IPS-18a (cell line): ENCODE measurements at regions not wholly inside any gene's neighbourhood (a gene's known extent, or its start where the extent isn't known, plus 50 kb on each side); places are given as distances from the start of the nearest gene placed in this dataset.

Experiments
- H3K27ac ChIP-seq: one replicate; pipeline ENCODE4 v1.5.1; 2013; ENCODE audit warnings: low read length
- H3K27me3 ChIP-seq: one replicate; pipeline ENCODE4 v1.6.1; 2013; ENCODE audit warnings: mild to moderate bottlenecking, low read length; ENCODE audit not compliant: control insufficient read depth, insufficient read depth
- H3K36me3 ChIP-seq: one replicate; pipeline ENCODE4 v1.6.1; 2013; ENCODE audit warnings: low read depth, low read length; ENCODE audit not compliant: control insufficient read depth
- H3K4me1 ChIP-seq: one replicate; pipeline ENCODE4 v1.6.1; 2013; ENCODE audit warnings: low read depth, low read length; ENCODE audit not compliant: control insufficient read depth
- H3K4me3 ChIP-seq: one replicate; pipeline ENCODE4 v1.5.1; 2013; ENCODE audit warnings: low read length
- H3K9ac ChIP-seq: one replicate; pipeline ENCODE4 v1.6.1; 2013; ENCODE audit warnings: mild to moderate bottlenecking, low read length, moderate library complexity
- H3K9me3 ChIP-seq: one replicate; pipeline ENCODE4 v1.6.1; 2013; ENCODE audit warnings: low read depth, low read length; ENCODE audit not compliant: control insufficient read depth

DNA sequence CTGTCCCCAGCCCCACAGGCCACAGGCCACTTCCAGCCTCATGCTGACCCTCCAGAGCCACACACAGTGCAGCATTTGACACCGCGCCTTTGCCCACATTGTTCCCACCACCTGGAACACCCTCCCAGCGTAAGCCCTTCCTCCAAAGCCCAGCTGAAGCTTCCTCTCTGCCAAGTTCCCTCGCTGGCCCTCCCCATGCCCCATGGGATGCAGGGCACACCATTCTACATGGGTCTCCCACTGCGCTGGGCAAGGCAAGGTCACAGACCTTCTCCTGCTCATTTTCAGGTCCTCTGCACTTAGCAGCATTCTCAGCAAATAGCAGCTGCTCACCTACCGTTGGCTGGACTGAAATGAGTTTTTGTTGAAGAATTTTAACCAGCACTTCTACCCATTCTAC lies 455.5 kb downstream of the EIPR1 start:
- no peaks in the 10 kb centered on the region for H3K4me1 ChIP-seq
- H3K9ac ChIP-seq, result no peak overlapping the region
- H3K4me3 ChIP-seq, result no peak overlapping the region
- no peaks in the 10 kb centered on the region for H3K9me3 ChIP-seq
- H3K36me3 ChIP-seq, result no peaks in the 10 kb centered on the region
- H3K27me3 ChIP-seq, result no peaks in the 10 kb centered on the region
- H3K27ac ChIP-seq, result no peak overlapping the region

- Histone ChIP-seq H3K4me1 (no peaks in the 10 kb centered on the region), H3K9ac (no peak overlapping the region), H3K36me3 (no peaks in the 10 kb centered on the region), H3K9me3 (no peaks in the 10 kb centered on the region), H3K27me3 (no peaks in the 10 kb centered on the region), H3K4me3 (no peak overlapping the region), H3K27ac (no peak overlapping the region)
Observed at GRCh38 chr2:2921011-2921720, 456.5 kb downstream of the EIPR1 start.

GRCh38 chr2:2919574-2920365 lies 457.8 kb downstream of the EIPR1 start:
- Histone ChIP-seq H3K4me1 (no peaks in the 10 kb centered on the region), H3K36me3 (no peaks in the 10 kb centered on the region), H3K9ac (no peak overlapping the region), H3K4me3 (no peak overlapping the region), H3K9me3 (no peaks in the 10 kb centered on the region), H3K27ac (no peak overlapping the region), H3K27me3 (no peaks in the 10 kb centered on the region)

GRCh38 chr2:2919026-2919425 lies 458.6 kb downstream of the EIPR1 start:
- Histone ChIP-seq H3K4me1 (no peaks in the 10 kb centered on the region), H3K27ac (no peak overlapping the region), H3K9ac (no peak overlapping the region), H3K27me3 (no peaks in the 10 kb centered on the region), H3K9me3 (no peaks in the 10 kb centered on the region), H3K4me3 (no peak overlapping the region), H3K36me3 (no peaks in the 10 kb centered on the region)

- H3K4me3 ChIP-seq, result no peak overlapping the region
- H3K27me3 ChIP-seq, result no peaks in the 10 kb centered on the region
- H3K9me3 ChIP-seq, result no peaks in the 10 kb centered on the region
- H3K9ac ChIP-seq, result no peak overlapping the region
- H3K36me3 ChIP-seq, result no peaks in the 10 kb centered on the region
- no peak overlapping the region for H3K27ac ChIP-seq
- no peaks in the 10 kb centered on the region for H3K4me1 ChIP-seq
Observed at GRCh38 chr2:2916621-2917020, 461.0 kb downstream of the EIPR1 start.

GRCh38 chr2:2914252-2914651 lies 463.4 kb downstream of the EIPR1 start:
- no peaks in the 10 kb centered on the region for H3K36me3 ChIP-seq
- H3K9ac ChIP-seq, result no peak overlapping the region
- H3K4me3 ChIP-seq, result no peak overlapping the region
- no peaks in the 10 kb centered on the region for H3K4me1 ChIP-seq
- no peaks in the 10 kb centered on the region for H3K9me3 ChIP-seq
- H3K27ac ChIP-seq, result no peak overlapping the region
- no peaks in the 10 kb centered on the region for H3K27me3 ChIP-seq

DNA sequence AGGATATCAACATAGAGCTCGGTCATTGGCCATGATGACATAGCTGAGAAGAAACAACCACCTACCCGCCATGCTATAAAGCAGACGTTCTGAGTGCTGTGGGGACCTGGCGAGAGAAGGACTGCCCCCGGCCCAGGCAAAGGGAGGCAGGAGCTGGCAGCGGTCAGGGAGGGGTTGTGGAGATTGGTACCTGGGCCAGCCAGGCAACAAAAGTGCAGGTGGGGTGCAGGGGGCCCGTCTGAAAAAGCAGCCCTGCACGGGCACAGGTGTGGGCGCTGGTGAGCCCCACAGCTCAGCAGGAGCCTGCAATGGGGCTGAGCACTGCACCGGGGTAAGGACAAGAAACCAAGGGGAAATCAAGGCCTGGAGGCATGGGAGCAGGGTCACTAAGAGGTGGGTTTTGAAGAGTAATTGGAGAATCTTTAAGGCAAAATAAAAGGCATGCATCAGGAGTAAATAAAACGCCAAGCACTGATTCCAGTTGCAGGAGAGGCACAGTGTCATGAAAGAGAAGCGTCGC lies 464.0 kb downstream of the EIPR1 start:
- H3K4me1 ChIP-seq, result no peaks in the 10 kb centered on the region
- no peaks in the 10 kb centered on the region for H3K36me3 ChIP-seq
- no peak overlapping the region for H3K4me3 ChIP-seq
- H3K27me3 ChIP-seq, result no peaks in the 10 kb centered on the region
- no peaks in the 10 kb centered on the region for H3K9me3 ChIP-seq
- H3K27ac ChIP-seq, result no peak overlapping the region
- H3K9ac ChIP-seq, result no peak overlapping the region

DNA sequence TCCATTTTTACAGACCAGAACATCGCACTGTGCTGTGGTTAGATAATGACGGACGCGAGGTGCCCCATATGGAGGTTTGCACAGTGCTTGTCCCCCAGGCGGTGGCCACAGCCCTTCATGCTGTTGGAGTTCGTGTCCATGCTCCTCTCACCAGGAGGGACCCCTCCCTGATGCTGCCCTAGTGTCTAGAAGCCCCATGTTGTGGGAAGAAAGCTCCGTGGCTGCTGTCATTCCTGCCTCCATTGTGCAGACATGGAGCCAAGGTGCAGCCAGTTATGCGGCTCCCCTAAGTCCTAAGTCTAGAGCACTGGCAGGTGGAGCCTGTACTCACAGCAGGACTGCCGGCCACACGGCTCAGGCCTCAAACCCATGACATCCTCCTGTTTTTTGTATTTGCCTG lies 464.9 kb downstream of the EIPR1 start:
- no peaks in the 10 kb centered on the region for H3K9me3 ChIP-seq
- no peak overlapping the region for H3K4me3 ChIP-seq
- no peaks in the 10 kb centered on the region for H3K27me3 ChIP-seq
- no peak overlapping the region for H3K27ac ChIP-seq
- H3K9ac ChIP-seq, result no peak overlapping the region
- no peaks in the 10 kb centered on the region for H3K4me1 ChIP-seq
- H3K36me3 ChIP-seq, result no peaks in the 10 kb centered on the region

DNA sequence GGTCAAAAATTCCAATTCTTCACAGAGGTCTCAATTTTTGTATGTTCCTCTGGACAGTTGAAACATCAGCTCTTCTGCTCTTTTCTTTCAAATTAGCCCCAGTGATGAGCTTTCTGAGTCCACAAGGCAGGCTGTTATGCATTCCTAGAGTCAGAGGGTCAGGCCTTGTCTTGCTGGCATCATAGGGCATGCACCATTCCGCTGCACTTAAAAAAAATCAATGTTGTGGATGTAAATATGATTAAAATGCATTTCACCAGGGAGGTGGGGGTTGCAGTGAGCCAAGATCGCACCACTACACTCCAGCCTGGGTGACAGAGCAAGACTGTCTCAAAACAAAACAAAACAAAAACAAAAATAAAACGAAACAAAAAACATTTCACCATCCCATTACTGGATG lies 465.3 kb downstream of the EIPR1 start:
- H3K9me3 ChIP-seq, result no peaks in the 10 kb centered on the region
- H3K4me3 ChIP-seq, result no peak overlapping the region
- no peaks in the 10 kb centered on the region for H3K4me1 ChIP-seq
- no peak overlapping the region for H3K9ac ChIP-seq
- H3K27ac ChIP-seq, result no peak overlapping the region
- H3K27me3 ChIP-seq, result no peaks in the 10 kb centered on the region
- H3K36me3 ChIP-seq, result no peaks in the 10 kb centered on the region

GRCh38 chr2:2910259-2910658 lies 467.4 kb downstream of the EIPR1 start:
- H3K27ac ChIP-seq, result no peak overlapping the region
- no peaks in the 10 kb centered on the region for H3K27me3 ChIP-seq
- no peaks in the 10 kb centered on the region for H3K9me3 ChIP-seq
- no peaks in the 10 kb centered on the region for H3K36me3 ChIP-seq
- H3K4me1 ChIP-seq, result no peaks in the 10 kb centered on the region
- no peak overlapping the region for H3K9ac ChIP-seq
- no peak overlapping the region for H3K4me3 ChIP-seq

DNA sequence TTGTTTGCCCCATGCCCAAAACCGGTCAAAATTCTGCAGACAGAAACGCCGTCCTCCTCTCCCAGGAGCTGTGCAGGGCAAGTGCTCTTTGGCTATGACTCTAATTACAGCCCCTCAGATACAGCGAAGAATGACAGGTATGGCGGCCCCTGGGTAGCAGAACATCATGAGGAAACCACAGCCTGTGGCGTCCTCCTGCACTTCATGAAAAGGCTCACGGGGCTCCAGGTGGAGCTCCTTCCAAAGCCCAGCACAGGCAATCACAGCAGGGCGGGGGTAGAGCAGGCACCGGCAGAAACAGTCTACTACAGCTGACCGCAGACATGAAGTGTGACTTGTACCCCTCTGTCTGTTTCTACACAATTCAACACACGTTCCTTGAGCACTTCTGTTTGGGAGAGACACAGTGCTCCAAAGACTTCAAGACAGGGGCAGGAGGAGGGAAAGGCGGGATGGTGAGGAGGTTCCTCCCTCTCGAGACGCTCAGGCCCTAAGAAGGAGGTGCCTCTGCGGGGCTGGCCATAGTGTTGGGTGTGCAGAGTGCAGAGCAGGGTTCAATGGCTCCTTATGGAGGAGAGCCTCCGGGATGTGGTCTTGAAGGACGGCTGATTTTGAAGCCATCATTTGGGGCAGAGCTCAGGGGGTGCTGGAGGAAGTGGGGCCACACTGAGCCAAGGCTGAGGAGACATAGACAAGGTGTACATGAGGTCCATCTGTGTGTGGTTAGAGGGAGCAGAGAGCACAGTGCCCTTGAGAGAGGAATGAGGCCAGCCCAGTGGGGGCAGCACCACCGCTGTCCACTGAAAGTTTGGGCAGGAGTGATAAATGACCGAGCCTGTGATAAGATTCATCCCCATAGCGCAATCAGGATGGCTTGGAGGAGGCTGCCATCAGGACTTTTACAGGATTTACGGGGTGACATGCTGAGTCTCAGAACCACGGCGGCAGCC lies 468.3 kb downstream of the EIPR1 start:
- no peak overlapping the region for H3K4me3 ChIP-seq
- H3K9me3 ChIP-seq, result no peaks in the 10 kb centered on the region
- H3K36me3 ChIP-seq, result no peaks in the 10 kb centered on the region
- no peaks in the 10 kb centered on the region for H3K4me1 ChIP-seq
- no peaks in the 10 kb centered on the region for H3K27me3 ChIP-seq
- no peak overlapping the region for H3K9ac ChIP-seq
- no peak overlapping the region for H3K27ac ChIP-seq
